HEK293 (cell line): ENCODE measurements at regions not wholly inside any gene's neighbourhood (a gene's known extent, or its start where the extent isn't known, plus 50 kb on each side); places are given as distances from the start of the nearest gene placed in this dataset.

Source experiments
- CTCF ChIP-seq: fragments of 450-650 bp; formaldehyde crosslinking; IDR thresholded peaks from 2 replicates; pipeline ENCODE4 v1.5.1; 2016; ENCODE audit warnings: missing biosample characterization, missing genetic modification characterization
- FEZF1 ChIP-seq: fragments of 450-650 bp; formaldehyde crosslinking; IDR thresholded peaks from 2 replicates; pipeline ENCODE4 v1.5.1; 2016; ENCODE audit warnings: missing biosample characterization, missing genetic modification characterization
- SP2 ChIP-seq: fragments of 450-650 bp; formaldehyde crosslinking; IDR thresholded peaks from 2 replicates; pipeline ENCODE4 v1.5.1; 2016; ENCODE audit warnings: missing biosample characterization, missing genetic modification characterization
- ZBTB10 ChIP-seq: fragments of 450-650 bp; formaldehyde crosslinking; IDR thresholded peaks from 2 replicates; pipeline ENCODE4 v1.5.1; 2016; ENCODE audit warnings: missing biosample characterization, missing genetic modification characterization
- ZSCAN30 ChIP-seq: fragments of 450-650 bp; IDR thresholded peaks from 2 replicates; pipeline ENCODE4 v1.5.1; 2018; ENCODE audit warnings: missing biosample characterization, mild to moderate bottlenecking, missing genetic modification characterization, moderate library complexity

GRCh38 chr6:76553256-76553655 is 480.8 kb upstream of the IMPG1 start:
- TF ChIP-seq FEZF1 (tag by site-specific recombination) (no peak), ZBTB10 (no peak), CTCF (tag by site-specific recombination) (no peak), SP2 (tag by site-specific recombination) (no peak), ZSCAN30 (tag by site-specific recombination) (no peak)
